ENCODE measurements at regions not wholly inside any gene's neighbourhood (a gene's known extent, or its start where the extent isn't known, plus 50 kb on each side); places are given as distances from the start of the nearest gene placed in this dataset.
"Not testable (repeated sequence)": the region's sequence is repeated elsewhere in the genome, so short reads cannot be mapped to it uniquely, and the experiment has no call there.

DNA sequence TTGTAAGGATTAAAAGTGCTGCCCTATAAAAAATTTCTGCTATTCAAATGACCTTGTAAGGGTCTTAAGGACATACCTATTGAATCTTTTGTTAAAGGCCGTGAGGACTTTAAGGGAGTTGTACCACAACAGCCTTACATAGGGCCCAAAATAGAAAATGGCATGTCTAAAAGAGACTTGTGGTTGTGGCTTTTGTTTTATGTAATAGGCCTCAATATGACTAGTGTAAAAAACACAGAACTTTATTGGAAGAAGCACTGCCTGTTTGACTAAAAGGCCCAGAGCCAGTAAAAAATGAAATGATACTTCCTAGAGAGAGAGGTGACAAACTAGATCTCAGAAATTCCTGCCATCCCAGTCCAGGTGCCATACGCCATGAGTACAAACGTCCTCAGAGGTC, 286.6 kb downstream of the SEMA3D start:
- ATAC-seq (ENCODE audit: poor library complexity) (no peak), DNase-seq (no peak)
- intact Hi-C loops (cut with DNase I), result no loop called here

GRCh38 chr7:84895563-84895962, 291.3 kb downstream of the SEMA3D start:
- intact Hi-C loops (cut with DNase I), result no loop called here
- no peak for ATAC-seq (ENCODE audit: poor library complexity)
- DNase-seq, result no peak

DNA sequence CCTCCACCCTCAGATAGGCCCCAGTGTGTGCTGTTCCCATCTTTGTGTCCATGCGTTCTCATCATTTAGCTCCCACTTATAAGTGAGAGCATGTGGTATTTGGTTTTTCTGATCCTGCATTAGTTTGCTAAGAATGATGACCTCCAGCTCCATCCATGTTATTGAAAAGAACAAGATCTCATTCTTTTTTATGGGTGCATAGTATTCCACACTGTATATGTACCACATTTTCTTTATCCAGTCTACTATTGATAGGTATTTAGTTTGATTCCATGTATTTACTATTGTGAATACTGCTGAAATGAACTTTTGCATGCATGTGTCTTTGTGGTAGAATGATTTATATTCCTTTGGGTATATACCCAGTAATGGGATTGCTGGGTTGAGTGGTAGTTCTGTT, 303.3 kb downstream of the SEMA3D start:
- intact Hi-C loops (cut with DNase I); ATAC-seq (ENCODE audit: poor library complexity); DNase-seq: not testable (repeated sequence)

DNA sequence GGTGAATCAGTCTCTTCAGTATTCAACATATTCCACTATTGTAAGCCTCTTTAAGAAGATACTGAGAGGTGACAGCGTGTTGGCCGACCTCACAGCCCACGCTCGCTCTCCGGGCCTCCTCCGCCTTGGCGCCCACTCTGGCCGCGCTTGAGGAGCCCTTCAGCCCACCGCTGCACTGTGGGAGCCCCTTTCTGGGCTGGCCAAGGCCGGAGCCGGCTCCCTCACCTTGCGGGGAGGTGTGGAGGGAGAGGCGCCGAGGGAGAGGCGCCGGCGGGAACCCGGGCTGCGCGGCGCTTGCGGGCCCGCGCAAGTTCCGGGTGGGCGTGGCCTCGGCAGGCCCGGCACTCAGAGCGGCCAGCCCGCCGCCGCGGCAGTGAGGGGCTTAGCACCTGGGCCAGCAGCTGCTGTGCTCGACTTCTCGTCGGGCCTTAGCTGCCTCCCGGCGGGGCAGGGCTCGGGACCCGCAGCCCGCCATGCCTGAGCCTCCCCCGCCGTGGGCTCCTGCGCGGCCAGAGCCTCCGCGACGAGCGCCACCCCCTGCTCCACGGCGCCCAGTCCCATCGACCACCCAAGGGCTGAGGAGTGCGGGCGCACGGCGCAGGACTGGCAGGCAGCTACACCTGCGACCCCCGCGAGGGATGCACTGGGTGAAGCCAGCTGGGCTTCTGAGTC, 306.4 kb downstream of the SEMA3D start:
- ATAC-seq (ENCODE audit: poor library complexity); DNase-seq; intact Hi-C loops (cut with DNase I): not testable (repeated sequence)

GRCh38 chr7:84879570-84880325, 307.1 kb downstream of the SEMA3D start:
- intact Hi-C loops (cut with DNase I), result no loop called here
- DNase-seq, result no peak
- ATAC-seq (ENCODE audit: poor library complexity), result no peak

- DNase-seq (no peak), ATAC-seq (ENCODE audit: poor library complexity) (no peak)
- intact Hi-C loops (cut with DNase I), result no loop called here
These were observed 308.8 kb downstream of the SEMA3D start for GRCh38 chr7:84877943-84878570.

DNA sequence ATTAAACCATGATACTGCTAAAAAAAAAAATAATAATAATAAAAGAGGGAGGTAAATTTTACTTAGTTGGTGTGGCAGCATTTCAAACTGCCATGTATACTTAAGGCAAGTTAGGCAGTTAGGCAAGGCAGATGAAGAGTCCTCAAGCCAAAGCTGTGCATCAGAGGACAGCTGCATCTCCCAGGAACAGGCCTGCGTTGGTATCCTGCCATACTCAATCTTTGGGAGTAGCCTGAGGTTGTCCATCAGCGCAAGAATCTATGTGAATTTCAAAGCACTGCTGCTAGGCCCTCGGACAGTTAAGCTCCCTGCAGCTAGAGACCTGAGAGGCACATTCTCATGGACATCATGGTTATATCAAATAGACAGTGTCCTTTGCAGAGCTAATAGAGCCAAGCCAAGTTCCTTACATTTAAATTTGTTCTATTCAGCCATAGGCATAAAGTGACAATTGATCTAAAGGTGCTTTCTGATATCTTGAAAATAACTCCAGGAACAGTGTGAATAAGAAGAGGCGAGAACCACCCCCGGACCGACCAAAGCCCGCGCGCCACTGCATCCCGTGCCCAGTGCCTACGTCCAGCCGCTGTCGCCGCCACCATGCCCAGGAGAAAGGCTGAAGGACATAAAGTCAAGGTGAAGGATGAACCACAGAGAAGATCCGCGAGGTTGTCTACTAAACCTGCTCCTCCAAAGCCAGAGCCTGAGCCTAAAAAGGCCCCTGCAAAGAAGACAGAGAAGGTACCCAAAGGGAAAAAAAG, 310.6 kb downstream of the SEMA3D start:
- ATAC-seq (ENCODE audit: poor library complexity) (no peak), DNase-seq (no peak)
- intact Hi-C loops (cut with DNase I), result no loop called here

DNA sequence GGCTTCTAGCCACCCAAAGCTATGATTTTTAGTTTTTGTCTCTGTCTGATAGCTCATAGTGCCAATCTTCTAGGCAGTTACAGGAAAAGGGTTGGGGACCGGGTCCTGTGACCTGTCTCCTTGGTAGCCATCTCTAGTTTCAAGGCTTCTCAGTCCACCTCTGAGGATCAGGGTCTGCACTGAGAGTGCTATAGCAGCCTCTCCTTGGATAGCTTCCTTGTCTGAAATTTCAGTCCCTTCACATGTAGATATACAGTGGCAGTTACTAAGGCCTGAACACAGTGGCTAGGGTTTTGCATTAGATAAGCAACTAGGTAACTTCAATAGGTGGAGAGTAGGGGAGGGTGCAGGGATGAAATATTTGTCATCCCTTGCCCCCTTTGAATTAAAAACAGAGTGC, 321.3 kb downstream of the SEMA3D start:
- DNase-seq (no peak), ATAC-seq (ENCODE audit: poor library complexity) (no peak)
- intact Hi-C loops (cut with DNase I), result no loop called here

DNA sequence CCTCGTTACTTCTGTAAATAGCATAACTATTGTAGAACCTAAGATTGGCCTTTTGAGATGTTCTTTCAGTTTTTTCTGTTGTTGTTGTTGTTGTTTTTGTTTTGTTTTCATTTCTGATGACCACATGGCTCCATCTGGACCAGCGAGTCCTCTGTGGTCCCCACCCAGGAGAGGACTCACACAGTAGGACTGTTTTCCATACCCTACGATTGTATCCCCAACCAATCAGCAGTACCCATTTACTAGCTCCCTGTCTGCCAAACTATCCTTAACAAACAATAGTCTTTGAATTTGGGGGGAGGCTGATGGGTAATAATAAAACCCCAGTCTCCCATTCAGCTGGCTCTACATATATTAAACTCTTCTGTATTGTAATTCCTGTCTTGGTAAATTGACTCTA, 329.5 kb downstream of the SEMA3D start:
- no peak for DNase-seq
- no peak for ATAC-seq (ENCODE audit: poor library complexity)
- intact Hi-C loops (cut with DNase I), result no loop called here

DNA sequence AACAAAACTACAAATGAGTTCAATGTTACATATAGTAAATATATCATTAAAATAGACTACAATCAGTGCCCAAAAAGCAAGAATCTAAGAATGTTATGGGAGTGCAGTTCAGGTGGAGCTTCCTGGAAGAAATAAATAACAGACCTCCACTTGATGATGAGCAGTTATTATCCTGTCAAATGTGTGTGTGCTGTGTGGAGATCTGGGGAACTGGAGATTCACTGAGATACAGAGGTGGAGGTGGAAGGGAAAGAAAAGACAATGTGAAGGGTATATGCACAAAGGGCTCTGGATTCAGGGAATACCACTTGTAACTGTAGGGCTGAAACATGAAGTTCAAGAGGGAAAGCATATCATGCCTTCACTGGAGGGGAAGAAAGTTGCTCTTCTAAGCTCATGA, 331.1 kb downstream of the SEMA3D start:
- intact Hi-C loops (cut with DNase I), result no loop called here
- DNase-seq (no peak), ATAC-seq (ENCODE audit: poor library complexity) (no peak)

DNA sequence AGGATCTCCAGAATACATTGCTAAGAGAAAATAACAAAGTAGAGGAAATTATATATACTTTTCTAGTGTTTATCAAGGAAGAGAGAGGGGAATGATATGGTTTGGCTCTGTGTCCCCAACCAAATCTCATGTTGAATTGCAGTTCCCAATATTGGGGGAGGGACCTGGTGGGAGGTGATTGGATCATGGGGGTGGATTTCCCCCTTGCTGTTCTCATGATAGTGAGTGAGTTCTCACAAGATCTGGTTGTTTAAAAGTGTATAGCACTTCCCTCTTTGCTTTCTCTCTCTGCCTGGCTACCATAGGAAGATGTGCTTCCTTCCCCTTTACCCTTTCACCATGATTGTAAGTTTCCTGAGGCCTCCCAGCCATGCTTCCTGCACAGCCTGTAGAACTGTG, 337.9 kb downstream of the SEMA3D start:
- DNase-seq; intact Hi-C loops (cut with DNase I); ATAC-seq (ENCODE audit: poor library complexity): not testable (repeated sequence)

- no peak for ATAC-seq (ENCODE audit: poor library complexity)
- intact Hi-C loops (cut with DNase I), result no loop called here
These were observed 338.5 kb downstream of the SEMA3D start for GRCh38 chr7:84848219-84848973.

GRCh38 chr7:84847790-84848189, 339.1 kb downstream of the SEMA3D start:
- intact Hi-C loops (cut with DNase I), result no loop called here
- ATAC-seq (ENCODE audit: poor library complexity) (no peak), DNase-seq (no peak)

More at GRCh38 chr7:84848219-84848973, 338.5 kb downstream of the SEMA3D start:
- no peak for DNase-seq

- DNase-seq (no peak), ATAC-seq (ENCODE audit: poor library complexity) (no peak)
- intact Hi-C loops (cut with DNase I), result no loop called here
These were observed 339.8 kb downstream of the SEMA3D start for GRCh38 chr7:84847038-84847437.

DNA sequence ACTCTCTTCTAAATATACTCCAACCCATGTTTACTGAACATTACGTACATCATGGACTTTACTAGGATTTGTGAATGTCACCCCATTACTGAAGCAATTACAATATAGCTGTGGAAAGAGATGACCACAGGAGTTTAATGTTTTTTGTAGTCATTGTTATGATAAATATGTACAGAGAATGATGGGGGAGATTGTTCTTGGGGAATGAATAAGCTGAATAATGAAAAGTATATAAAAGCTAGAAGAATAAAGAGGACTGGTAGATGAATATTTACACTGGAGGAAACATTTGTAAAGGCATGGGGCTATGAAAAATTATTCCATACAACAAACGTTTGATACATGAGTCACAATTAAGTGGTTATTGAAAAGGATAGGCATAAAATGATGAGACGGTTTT, 340.9 kb downstream of the SEMA3D start:
- intact Hi-C loops (cut with DNase I), result no loop called here
- ATAC-seq (ENCODE audit: poor library complexity) (no peak), DNase-seq (no peak)

DNA sequence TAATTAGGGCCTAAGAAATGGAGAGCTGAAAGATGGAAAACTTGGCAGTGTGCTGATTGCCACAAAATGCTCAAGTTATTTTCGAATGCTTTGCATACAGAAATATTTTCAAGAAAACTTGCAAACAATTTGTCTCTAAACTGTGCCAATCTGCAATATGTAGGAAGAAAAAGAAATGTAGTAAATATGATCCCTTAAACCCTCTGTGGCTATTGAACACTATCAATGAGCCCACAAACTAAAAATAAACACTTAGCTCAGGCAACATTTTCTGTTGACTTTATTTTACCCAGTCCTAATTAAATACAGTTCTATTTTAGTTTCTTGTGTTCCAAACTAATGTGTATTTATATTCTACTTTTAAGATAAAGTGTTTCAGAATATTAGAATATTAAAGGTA, 342.1 kb downstream of the SEMA3D start:
- no peak for ATAC-seq (ENCODE audit: poor library complexity)
- intact Hi-C loops (cut with DNase I), result no loop called here
- no peak for DNase-seq

DNA sequence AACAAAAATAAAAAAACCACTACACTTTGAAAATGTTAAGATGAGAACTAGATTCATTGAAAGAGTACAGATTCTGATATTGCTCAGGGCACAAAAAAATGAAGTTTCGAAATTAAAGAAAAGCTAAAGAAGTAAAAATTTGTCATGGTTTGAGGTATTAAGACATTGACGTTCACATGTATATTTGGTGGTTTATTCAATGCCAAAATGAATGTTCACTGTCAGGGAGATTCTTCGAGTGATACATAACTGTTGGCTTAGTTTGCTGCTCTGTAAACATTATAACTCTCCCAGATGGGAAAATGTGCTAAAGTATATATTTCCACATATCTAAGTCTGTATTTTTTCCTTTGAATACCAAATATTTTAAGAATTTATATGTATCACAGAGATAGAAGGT, 345.0 kb downstream of the SEMA3D start:
- ATAC-seq (ENCODE audit: poor library complexity) (no peak), DNase-seq (no peak)
- intact Hi-C loops (cut with DNase I), result no loop called here

GRCh38 chr7:84838857-84839256, 348.0 kb downstream of the SEMA3D start:
- DNase-seq, result no peak
- intact Hi-C loops (cut with DNase I), result no loop called here
- ATAC-seq (ENCODE audit: poor library complexity), result no peak

DNA sequence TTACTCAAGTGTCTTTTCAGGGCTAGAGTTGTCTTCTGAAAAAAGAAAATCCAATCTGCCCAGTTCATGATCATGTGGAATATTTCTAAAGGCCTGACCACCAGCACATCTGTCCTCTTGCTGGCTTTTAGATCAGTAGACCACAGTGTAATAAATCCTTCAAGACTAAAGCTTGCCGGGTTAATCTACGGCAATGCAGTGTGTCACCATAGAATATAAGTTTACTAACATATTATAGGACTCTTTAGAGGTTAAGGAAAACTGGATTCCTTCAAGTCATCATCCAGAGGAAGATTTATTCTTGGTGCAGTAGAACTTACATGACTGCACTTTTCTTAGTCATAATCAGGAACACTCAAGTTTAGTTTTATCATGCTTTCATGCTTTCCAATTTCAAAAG, 349.5 kb downstream of the SEMA3D start:
- no peak for DNase-seq
- no peak for ATAC-seq (ENCODE audit: poor library complexity)
- intact Hi-C loops (cut with DNase I), result no loop called here
